ENCODE measurements at regions not wholly inside any gene's neighbourhood (a gene's known extent, or its start where the extent isn't known, plus 50 kb on each side); places are given as distances from the start of the nearest gene placed in this dataset.

DNA sequence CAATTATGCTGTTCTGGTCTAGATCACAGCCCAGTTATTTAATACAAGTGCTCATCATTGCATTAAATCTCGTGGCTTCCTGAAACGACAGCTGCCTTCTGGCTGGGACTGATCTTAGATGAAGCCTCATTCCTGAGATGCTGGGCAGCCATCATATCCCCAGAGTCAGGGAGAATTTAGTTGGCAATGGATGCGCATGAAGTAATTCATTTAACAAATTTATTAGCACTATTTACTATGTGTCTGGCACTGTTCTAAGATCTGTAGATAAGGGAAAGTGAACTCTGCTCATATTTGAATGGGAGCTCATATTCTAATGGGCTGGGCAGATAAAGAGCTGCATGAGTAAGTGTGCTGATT, 244.7 kb downstream of the KCNS3 start:
- Histone ChIP-seq H3K56ac (ENCODE audit: extremely low read depth, insufficient read depth, low read length) (no peak overlapping the region), H4K5ac (ENCODE audit: low read depth, low read length) (no peak overlapping the region), H2AK5ac (ENCODE audit: low read depth, low read length) (no peak overlapping the region), H2BK15ac (ENCODE audit: low read depth, low read length) (no peak overlapping the region), H2BK120ac (ENCODE audit: low read depth, low read length) (no peak overlapping the region), H2AFZ (replicated peaks; ENCODE audit: low read length, poor library complexity) (no peak overlapping the region), H3K4me2 (ENCODE audit: low read depth, low read length) (no peak overlapping the region), H3K9ac (ENCODE audit: low read depth, low read length) (no peak overlapping the region), H3K14ac (replicated peaks; ENCODE audit: low read depth, low read length) (no peak overlapping the region), H4K8ac (ENCODE audit: low read depth in 2 of 2, low read length in 2 of 2) (no peak overlapping the region), H2AK9ac (replicated peaks; ENCODE audit: low read depth, low read length, poor library complexity) (no peak overlapping the region), H4K91ac (ENCODE audit: insufficient read depth, low read depth, low read length) (no peak overlapping the region), H3K9me1 (ENCODE audit: insufficient read depth, low read length) (no peaks in the 10 kb centered on the region; the same call in 1 of the 2 replicates), H3K36me3 (ENCODE audit: control insufficient read depth, insufficient read depth, low read length) (no peaks in the 10 kb centered on the region), H3K4me3 (ENCODE audit: insufficient read depth, low read depth, low read length) (no peak overlapping the region), H3K27me3 (ENCODE audit: control insufficient read depth, insufficient read depth, low read length) (peaks cover 3% of the 10 kb centered on the region), H3K4ac (ENCODE audit: low read depth, low read length) (no peak overlapping the region), H2BK20ac (ENCODE audit: low read depth, low read length) (no peak overlapping the region), H2BK5ac (ENCODE audit: low read depth, low read length, poor library complexity, severe bottlenecking) (no peak overlapping the region), H4K20me1 (ENCODE audit: insufficient read depth, low read length) (no peaks in the 10 kb centered on the region), H3K18ac (ENCODE audit: low read depth, low read length) (no peak overlapping the region), H3K27ac (ENCODE audit: insufficient read depth, low read length) (no peak overlapping the region), H3K79me1 (ENCODE audit: low read depth in 1 of 2, low read length in 2 of 2) (no peaks in the 10 kb centered on the region), H3K9me3 (ENCODE audit: control insufficient read depth, insufficient read depth, low read length) (no peaks in the 10 kb centered on the region), H3K23ac (ENCODE audit: low read depth, low read length) (no peak overlapping the region), H3K4me1 (ENCODE audit: control insufficient read depth, insufficient read depth, low read length) (no peaks in the 10 kb centered on the region)
- intact Hi-C loops (cut with micrococcal nuclease) (no loop called here), dilution Hi-C loops (cut with HindIII; ENCODE audit: low sequenced_read_pairs, unreplicated experiment) (no loop called here), in situ Hi-C loops (cut with MboI; ENCODE audit: low sequenced_read_pairs) (no loop called here)
- ATAC-seq (ENCODE audit: low read depth) = no peak
- ChIA-PET POLR2A (ENCODE audit: unreplicated experiment) (no interaction called here), CTCF (interaction anchor here (0.6 kb wide), 1 partner anchor 273 kb away, joined by 3 read pairs; no protein-coding TSS in a partner anchor)
- 60% methylated on average over 1 of the region's 3 CpGs; no CpG with 5 or more reads in 1 of the 2 experiments for WGBS, 2 experiments (ENCODE audit: extremely low coverage in 2 of 2, insufficient read length in 1 of 2)
- no TSS peak for BruUV-seq (replicated peaks)
- TF ChIP-seq MXI1 (IDR thresholded peaks at IDR 0.05; ENCODE audit: borderline replicate concordance, low read depth, low read length) = no peak
- TF ChIP-seq, protein P1, sequence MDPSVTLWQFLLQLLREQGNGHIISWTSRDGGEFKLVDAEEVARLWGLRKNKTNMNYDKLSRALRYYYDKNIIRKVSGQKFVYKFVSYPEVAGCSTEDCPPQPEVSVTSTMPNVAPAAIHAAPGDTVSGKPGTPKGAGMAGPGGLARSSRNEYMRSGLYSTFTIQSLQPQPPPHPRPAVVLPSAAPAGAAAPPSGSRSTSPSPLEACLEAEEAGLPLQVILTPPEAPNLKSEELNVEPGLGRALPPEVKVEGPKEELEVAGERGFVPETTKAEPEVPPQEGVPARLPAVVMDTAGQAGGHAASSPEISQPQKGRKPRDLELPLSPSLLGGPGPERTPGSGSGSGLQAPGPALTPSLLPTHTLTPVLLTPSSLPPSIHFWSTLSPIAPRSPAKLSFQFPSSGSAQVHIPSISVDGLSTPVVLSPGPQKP (IDR thresholded peaks at IDR 0.05; ENCODE audit: borderline replicate concordance, low read depth, low read length) = no peak
- DNase-seq = no peak

All from IMR-90 (cell line).